ENCODE measurements at regions not wholly inside any gene's neighbourhood (a gene's known extent, or its start where the extent isn't known, plus 50 kb on each side); places are given as distances from the start of the nearest gene placed in this dataset.

DNA sequence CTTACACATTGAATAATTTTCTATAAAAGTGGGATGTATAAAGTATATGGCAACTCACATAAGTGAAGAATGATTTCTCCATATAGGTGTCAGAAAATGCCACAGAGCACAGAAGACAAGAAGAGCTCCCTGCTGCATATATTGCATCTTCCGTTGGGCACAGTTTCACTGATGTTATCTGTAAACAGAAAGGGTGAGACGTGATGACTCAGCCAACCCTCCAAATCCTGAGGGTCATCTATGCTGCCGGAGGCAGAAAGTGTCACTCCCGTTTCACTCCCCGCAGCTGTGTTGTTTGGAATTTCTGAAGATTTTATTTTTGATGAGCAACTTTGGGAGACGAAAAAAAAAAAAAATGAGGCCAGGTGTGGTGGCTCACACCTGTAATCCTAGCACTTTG, 644.1 kb downstream of the C6orf118 start:
- no CpG with 5 or more reads among the region's 6 CpGs for WGBS (ENCODE audit: extremely low coverage, insufficient read length, low lambda C conversion rate)
- H3K14ac ChIP-seq (ENCODE audit: insufficient read depth, low read length) = no peak overlapping the region
- TF ChIP-seq, protein P1, sequence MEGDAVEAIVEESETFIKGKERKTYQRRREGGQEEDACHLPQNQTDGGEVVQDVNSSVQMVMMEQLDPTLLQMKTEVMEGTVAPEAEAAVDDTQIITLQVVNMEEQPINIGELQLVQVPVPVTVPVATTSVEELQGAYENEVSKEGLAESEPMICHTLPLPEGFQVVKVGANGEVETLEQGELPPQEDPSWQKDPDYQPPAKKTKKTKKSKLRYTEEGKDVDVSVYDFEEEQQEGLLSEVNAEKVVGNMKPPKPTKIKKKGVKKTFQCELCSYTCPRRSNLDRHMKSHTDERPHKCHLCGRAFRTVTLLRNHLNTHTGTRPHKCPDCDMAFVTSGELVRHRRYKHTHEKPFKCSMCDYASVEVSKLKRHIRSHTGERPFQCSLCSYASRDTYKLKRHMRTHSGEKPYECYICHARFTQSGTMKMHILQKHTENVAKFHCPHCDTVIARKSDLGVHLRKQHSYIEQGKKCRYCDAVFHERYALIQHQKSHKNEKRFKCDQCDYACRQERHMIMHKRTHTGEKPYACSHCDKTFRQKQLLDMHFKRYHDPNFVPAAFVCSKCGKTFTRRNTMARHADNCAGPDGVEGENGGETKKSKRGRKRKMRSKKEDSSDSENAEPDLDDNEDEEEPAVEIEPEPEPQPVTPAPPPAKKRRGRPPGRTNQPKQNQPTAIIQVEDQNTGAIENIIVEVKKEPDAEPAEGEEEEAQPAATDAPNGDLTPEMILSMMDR (conservative IDR thresholded peaks at IDR 0.05) = no peak
- H3K4me1 ChIP-seq (ENCODE audit: insufficient read depth, low read length) = no peaks in the 10 kb centered on the region
- no peak overlapping the region for H3K23ac ChIP-seq (ENCODE audit: insufficient read length, low read depth, low read length)
- H3K4me1 Mint-ChIP-seq = no peaks in the 10 kb centered on the region
- H2BK120ac ChIP-seq (ENCODE audit: low read depth, low read length, poor library complexity, severe bottlenecking) = no peak overlapping the region
- no peak overlapping the region for H3K4me3 Mint-ChIP-seq
- H2BK15ac ChIP-seq (ENCODE audit: low read depth, low read length) = no peak overlapping the region
- no peak overlapping the region for H3K9ac ChIP-seq (ENCODE audit: extremely low read depth, insufficient read length, low read length)
- no peak overlapping the region for H3K27ac ChIP-seq (ENCODE audit: insufficient read length, low read depth, low read length)
- no peak overlapping the region for H2BK20ac ChIP-seq (ENCODE audit: low read depth, low read length, poor library complexity, severe bottlenecking)
- no peak overlapping the region for H3K4me2 ChIP-seq (ENCODE audit: insufficient read depth, insufficient read length, low read length)
- H2AK5ac ChIP-seq (ENCODE audit: insufficient read length, low read length) = no peak overlapping the region
- no peak overlapping the region for H3K18ac ChIP-seq (ENCODE audit: insufficient read length, low read depth, low read length)
- peaks cover 0 to 3% (median 0%) of the 10 kb centered on the region in 3 experiments; a peak in 1 of 7 replicates for H3K36me3 Mint-ChIP-seq (ENCODE audit: insufficient read depth in 1 of 3, low read depth in 3 of 3)
- no peak overlapping the region for H2BK5ac ChIP-seq (ENCODE audit: insufficient read length, low read length)
- no peak overlapping the region for H4K5ac ChIP-seq (ENCODE audit: insufficient read length, low read depth, low read length)
- no peak overlapping the region for H3T11ph ChIP-seq (ENCODE audit: low read length)
- H3K9me3 Mint-ChIP-seq = peaks cover 0 to 5% of the 10 kb centered on the region in 2 experiments; a peak in 2 of 5 replicates
- H3K9me3 ChIP-seq (ENCODE audit: control insufficient read depth, low read depth, low read length) = no peaks in the 10 kb centered on the region
- no peak overlapping the region for H3K4ac ChIP-seq (ENCODE audit: low read depth, low read length)
- H3K79me1 ChIP-seq (ENCODE audit: insufficient read depth, low read depth, low read length, poor library complexity, severe bottlenecking) = no peaks in the 10 kb centered on the region
- H4K20me1 ChIP-seq (ENCODE audit: control insufficient read depth, insufficient read depth, insufficient read length) = no peaks in the 10 kb centered on the region
- no peak for DNase-seq
- H3K56ac ChIP-seq (ENCODE audit: insufficient read length, low read depth, low read length) = no peak overlapping the region
- H3K27me3 Mint-ChIP-seq (ENCODE audit: low read depth) = no peaks in the 10 kb centered on the region
- H2AFZ ChIP-seq (ENCODE audit: low read length) = no peak overlapping the region
- no peaks in the 10 kb centered on the region for H3K79me2 ChIP-seq (ENCODE audit: insufficient read depth, low read length)
- no peak overlapping the region for H2BK12ac ChIP-seq (ENCODE audit: insufficient read length, low read depth, low read length)
- H4K91ac ChIP-seq (ENCODE audit: insufficient read length, low read depth, low read length) = no peak overlapping the region
- H3K27me3 ChIP-seq (ENCODE audit: insufficient read depth, low read length) = no peaks in the 10 kb centered on the region
- no peak overlapping the region for H4K8ac ChIP-seq (replicated peaks; ENCODE audit: insufficient read length, low read depth, low read length)
- no peak overlapping the region for H3K27ac Mint-ChIP-seq
- H3K23me2 ChIP-seq (ENCODE audit: insufficient read length, low read depth, low read length, poor library complexity, severe bottlenecking) = no peaks in the 10 kb centered on the region

All from H9 (cell line).